Dermis microvascular lymphatic vessel endothelial cell (primary cell): ENCODE measurements at regions not wholly inside any gene's neighbourhood (a gene's known extent, or its start where the extent isn't known, plus 50 kb on each side); places are given as distances from the start of the nearest gene placed in this dataset.
A peak's percentile ranks its signal among the peaks of the same experiment; 100 is the strongest.
"Not testable (repeated sequence)": the region's sequence is repeated elsewhere in the genome, so short reads cannot be mapped to it uniquely, and the experiment has no call there.

ENCODE experiments used
- DNase-seq, 2 donors: peaks; one replicate each; pipeline versions ENCODE4 v3.0.0 to v3.0.0-alpha.2; 2010; ENCODE audit warnings: low read depth in 2 of 2

DNA sequence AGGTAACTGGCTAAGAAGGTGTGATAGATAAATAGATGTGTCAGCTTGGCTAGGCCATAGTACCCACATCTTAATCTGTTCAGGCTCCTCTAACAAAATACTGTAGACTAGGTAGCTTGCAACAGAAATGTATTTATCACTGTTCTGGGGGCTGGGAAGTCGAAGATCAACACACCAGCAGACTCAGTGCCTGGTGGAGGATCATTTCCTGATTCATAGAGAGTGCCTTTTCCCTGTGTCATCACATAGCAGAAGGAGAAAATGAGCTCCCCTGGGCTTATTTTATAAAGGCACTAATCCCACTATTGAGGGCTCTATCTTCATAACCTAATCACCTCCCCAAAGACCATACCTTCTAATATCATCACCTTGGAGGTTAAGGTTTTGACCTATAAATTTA lies 532.7 kb upstream of the OLFM3 start:
- DNase-seq = no peak

DNA sequence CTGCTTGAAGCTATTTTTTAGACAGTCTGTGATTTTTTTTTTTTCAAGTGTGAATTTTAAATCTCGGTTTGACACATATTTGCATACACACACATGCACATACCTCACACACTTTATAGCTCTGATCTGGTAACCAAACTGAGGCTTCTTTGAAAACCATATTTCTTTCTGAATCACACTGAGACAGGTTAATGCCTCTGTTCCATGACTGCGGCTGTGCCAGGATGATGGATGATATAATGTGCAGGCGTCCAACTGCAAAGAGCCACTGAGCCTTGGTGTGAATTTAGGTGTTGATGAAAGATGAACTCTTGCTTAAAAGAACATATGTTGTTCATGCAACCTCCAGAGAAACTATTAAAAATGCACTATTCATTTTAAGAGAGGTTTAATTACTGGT lies 504.0 kb upstream of the OLFM3 start:
- DNase-seq = no peak

DNA sequence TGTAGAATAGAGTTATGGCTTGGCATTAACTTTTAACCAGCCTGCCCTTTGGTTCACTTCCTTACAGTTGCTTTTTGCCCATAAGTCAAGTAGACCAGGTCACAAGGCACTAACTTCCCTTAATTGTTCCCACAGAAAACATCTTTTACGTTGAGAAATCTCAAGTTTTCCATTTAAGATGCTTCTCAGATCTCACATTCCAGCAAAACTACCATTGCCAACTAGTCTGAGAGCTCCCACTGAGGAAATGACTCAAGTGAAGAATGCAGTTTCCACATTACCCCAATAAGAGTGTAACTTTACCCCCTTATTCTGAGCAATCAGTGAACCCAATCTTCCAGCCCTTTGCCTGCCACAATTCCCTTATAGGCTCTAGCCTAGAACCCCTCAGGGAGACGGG lies 502.2 kb upstream of the OLFM3 start:
- DNase-seq = no peak

DNA sequence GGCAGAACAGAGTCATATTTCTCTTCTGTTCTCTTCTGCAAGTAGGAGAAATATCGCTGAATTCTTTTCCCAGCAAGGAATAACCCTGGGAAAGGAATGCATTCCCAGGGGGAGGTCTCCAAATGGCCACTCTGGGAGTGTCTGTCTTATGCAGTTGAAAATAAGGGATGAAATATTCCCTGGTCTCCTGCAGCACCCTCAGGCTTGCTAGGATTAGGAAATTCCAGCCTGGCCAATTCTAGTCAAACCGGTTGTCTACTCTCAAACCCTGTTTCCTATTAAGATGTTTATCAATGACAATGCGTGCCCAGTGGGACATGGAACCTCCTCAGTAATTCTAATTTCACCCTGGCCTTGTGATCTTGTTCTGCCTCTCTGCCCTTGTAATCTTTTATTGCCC lies 501.1 kb upstream of the OLFM3 start:
- DNase-seq = not testable (repeated sequence)

DNA sequence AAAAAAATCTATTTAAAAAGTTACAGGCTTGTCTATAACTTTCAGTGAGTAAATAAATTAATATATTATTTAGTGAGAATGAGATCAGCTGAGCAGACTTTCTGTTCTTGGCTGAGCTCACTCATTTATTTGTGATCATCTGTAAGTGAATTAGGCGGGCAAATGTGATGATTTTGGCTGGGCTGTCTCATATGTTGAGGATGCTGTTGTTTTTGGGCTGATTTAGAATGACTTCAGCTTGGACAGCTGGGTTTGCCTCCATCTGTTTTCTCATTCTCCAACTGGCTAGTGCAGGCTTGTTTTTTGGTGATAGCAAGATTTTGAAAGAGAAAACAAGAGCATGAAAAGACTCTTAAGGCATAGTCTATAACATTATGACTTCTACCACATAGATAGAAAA lies 475.8 kb upstream of the OLFM3 start:
- no peak for DNase-seq

DNA sequence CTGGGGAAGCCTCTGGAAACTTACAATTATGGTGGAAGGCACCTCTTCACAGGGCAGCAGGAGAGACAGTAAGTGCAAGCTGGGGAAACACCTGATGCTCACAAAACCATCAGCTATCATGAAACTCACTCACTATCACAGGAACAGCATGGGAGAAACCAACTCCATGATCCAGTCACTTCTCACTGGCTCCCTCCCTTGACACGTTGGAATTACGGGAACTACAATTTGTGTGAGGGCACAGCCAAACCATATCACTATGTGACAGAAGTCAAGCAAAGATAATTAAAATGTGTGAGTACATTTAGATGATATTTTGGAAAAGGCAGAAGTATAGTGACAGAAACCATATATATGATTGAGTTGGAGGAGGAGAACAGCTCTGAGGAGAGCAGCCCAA lies 474.0 kb upstream of the OLFM3 start:
- DNase-seq = no peak

DNA sequence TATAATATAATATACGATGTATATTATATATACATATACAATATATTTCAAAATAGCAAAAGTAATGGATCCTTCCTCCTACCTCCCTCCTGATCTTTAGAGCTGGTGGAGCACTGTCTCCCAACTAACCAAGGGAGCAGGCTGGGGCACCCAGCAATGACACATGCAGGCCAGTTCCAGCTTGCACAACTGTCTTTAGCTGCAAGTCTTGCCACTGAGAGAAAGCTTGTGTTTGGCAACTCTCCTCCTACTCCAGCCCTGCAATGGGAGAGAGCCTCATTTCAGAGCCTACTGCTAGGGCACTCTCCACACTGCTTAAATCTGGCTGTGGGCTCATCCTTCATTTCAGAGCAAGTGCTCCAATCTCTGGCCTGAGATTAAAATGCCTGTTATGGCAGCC lies 469.8 kb upstream of the OLFM3 start:
- DNase-seq = no peak

DNA sequence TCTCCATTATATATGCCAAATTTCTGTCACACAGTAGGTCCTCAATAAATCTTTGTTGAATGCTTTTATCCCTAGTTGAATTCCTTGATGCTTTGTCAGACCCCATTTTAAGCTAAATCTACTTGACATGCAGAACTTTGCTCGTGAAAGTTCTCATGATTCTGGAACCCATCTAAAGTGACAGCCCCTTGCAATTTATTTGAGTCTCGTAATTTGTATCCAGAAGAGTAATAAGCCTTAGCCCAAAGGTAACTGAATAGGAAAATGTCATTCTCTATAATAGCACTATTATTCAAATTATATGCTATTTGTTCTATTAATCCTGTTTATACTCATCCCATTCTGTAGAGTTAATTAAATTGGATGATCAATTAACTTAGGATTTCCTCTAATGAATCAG lies 466.6 kb upstream of the OLFM3 start:
- no peak for DNase-seq

DNA sequence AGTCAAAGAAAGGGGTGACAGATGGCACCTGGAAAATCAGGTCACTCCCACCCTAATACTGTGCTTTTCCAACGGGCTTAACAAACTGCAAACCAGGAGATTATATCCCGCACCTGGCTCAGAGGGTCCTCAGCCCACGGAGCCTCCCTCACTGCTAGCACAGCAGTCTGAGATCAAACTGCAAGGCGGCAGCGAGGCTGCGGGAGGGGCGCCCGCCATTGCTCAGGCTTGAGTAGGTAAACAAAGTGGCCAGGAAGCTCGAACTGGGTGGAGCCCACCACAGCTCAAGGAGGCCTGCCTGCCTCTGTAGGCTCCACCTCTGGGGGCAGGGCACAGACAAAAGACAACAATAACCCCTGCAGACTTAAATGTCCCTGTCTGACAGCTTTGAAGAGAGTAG lies 445.6 kb upstream of the OLFM3 start:
- not testable (repeated sequence) for DNase-seq

DNA sequence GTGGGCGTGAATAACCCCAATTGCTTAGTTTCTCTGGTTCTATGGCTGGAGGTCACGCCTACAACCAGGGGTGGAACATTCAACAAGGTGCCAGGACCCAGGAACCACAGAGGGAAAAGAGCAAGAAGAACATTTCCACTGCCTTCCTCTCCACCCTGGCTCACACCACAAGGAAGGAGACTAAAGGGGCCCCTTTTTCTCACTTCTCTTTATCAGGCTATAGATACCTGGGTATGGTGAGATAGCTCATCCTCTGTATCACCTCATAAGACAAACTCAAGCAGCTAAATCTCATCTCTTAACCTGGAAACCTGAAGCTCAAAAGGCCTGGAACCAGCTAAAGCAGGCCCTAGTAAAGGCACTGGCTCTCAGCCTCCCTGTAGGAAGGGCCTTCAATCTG lies 438.8 kb upstream of the OLFM3 start:
- DNase-seq = no peak

DNA sequence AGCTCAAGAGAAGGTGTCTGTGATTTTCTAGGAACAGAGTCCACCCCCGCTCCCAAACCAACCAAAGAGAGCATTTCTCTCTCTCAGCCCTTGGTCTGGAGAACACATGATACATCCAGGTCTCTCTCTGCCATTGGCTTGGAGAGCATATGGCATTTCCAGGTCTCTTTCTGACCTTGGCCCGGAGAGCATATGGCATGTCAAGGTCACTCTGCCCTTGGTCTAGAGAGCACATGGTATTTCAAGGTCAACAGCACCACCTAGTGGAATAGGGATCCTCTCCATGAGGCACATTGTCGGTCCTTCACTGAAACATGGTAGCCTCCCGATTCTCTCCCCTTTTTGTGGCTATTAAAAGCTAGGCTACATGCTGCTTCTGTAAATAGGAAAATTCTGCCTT lies 437.7 kb upstream of the OLFM3 start:
- DNase-seq = peak in 1 of 2 donors; percentile 5

DNA sequence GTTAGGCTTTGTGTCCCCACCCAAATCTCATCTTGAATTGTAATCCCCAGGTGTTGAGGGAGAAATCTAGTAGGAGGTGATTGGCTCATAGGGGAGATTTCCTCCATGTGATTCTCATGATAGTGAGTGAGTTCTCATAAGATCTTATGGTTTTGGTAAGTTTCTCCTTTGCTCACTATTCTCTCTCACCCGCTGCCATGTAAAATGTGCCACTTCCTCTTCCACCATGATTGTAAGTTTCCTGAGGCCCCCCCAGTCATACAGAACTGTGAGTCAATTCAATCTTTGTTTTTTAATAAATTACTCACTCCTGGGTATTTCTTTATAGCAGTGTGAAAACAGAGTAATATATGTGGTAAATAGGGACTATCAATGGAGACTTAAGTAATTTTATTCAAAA lies 434.5 kb upstream of the OLFM3 start:
- DNase-seq = no peak

DNA sequence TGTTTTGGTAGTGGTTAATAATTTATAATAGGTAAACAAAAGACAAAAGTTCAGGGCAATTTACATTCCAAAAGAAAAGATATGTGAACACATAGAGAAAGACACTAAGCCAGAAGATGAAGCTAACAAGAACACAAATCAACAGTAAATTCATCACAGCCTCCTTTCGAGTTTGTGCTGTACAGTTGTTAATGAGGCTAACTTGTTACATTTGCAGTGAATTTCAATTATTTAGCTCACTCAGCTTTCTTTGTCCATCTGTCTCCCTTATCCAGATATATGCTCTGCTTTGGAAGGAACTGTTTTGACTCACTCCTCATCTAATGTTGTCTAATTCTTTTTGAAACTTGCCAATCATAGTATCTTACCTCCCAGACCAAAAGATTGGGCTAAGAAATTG lies 423.3 kb upstream of the OLFM3 start:
- DNase-seq = no peak
